HEK293 (cell line): ENCODE measurements at regions not wholly inside any gene's neighbourhood (a gene's known extent, or its start where the extent isn't known, plus 50 kb on each side); places are given as distances from the start of the nearest gene placed in this dataset.

Experiments used
- CTCF ChIA-PET: fragments of 350-600 bp; formaldehyde crosslinking; extraction: SDS; loops from one replicate; lab custom pipeline; 2021; ENCODE audit warnings: antibody characterized with exemption; lab: Yijun Ruan, JAX
- POLR2A ChIA-PET: fragments of 300-600 bp; formaldehyde crosslinking; extraction: SDS; loops from one replicate; lab custom pipeline; 2020; ENCODE audit warnings: antibody characterized with exemption, inconsistent platforms; lab: Yijun Ruan, JAX
- H3K27ac ChIP-seq: fragments of 200-500 bp; sonication (Bioruptor generic); 2 replicates; pipeline ENCODE4 v1.5.1; 2014; ENCODE audit warnings: low read depth, low read length, control low read depth, inconsistent platforms; ENCODE audit errors: extremely low read depth
- H3K36me3 ChIP-seq, 2 experiments: fragments of 200-500 bp in 1 of 2; sonication (Bioruptor generic) in 1 of 2; 1 replicate in 1 of 2; 2 replicates in 1 of 2; pipeline ENCODE4 v1.5.1; 2014 to 2017; ENCODE audit warnings: inconsistent platforms in 2 of 2, low read length in 2 of 2; ENCODE audit not compliant: control insufficient read depth in 2 of 2, insufficient read depth in 1 of 2
- H3K4me1 ChIP-seq: fragments of 200-500 bp; sonication (Bioruptor generic); 2 replicates; pipeline ENCODE4 v1.5.1; 2014; ENCODE audit warnings: mild to moderate bottlenecking, low read length, inconsistent platforms; ENCODE audit not compliant: control insufficient read depth, insufficient read depth
- H3K4me3 ChIP-seq: 2 replicates; pipeline ENCODE4 v1.5.1; 2011; ENCODE audit warnings: low read depth, mild to moderate bottlenecking, control low read depth, low read length, moderate library complexity
- H3K9me3 ChIP-seq: fragments of 200-500 bp; sonication (Bioruptor generic); 2 replicates; pipeline ENCODE4 v1.5.1; 2014; ENCODE audit warnings: low read depth, low read length, inconsistent platforms; ENCODE audit not compliant: control insufficient read depth, insufficient read depth
- BCL11B ChIP-seq: fragments of 450-650 bp; formaldehyde crosslinking; IDR thresholded peaks from 2 replicates; pipeline ENCODE4 v1.5.1; 2016; ENCODE audit warnings: low read depth, missing biosample characterization, missing genetic modification characterization
- GLI2 ChIP-seq: fragments of 450-650 bp; formaldehyde crosslinking; IDR thresholded peaks from 2 replicates; pipeline ENCODE4; 2017; ENCODE audit warnings: missing biosample characterization, missing genetic modification characterization, low read depth, borderline replicate concordance
- HOXA7 ChIP-seq: sonication (generic); formaldehyde crosslinking; IDR thresholded peaks from 2 replicates; pipeline ENCODE4 v1.8.1; 2022; ENCODE audit warnings: missing genetic modification reagents, borderline replicate concordance
- REPIN1 ChIP-seq: fragments of 450-650 bp; formaldehyde crosslinking; IDR thresholded peaks from 2 replicates; pipeline ENCODE4 v1.5.1; 2017; ENCODE audit warnings: missing biosample characterization, missing genetic modification characterization, low read depth
- SETDB1 ChIP-seq: IDR thresholded peaks from one replicate; pipeline ENCODE4 v1.6.1; 2017; ENCODE audit warnings: mild to moderate bottlenecking, low read length, moderate library complexity, mixed read lengths; ENCODE audit not compliant: insufficient read length
- SP2 ChIP-seq: fragments of 450-650 bp; formaldehyde crosslinking; IDR thresholded peaks from 2 replicates; pipeline ENCODE4 v1.5.1; 2016; ENCODE audit warnings: missing biosample characterization, missing genetic modification characterization
- TRIM28 ChIP-seq: IDR thresholded peaks from 2 replicates; pipeline ENCODE4 v1.6.1; 2011; ENCODE audit warnings: low read length, control low read depth, borderline replicate concordance
- ZFP3 ChIP-seq: fragments of 450-650 bp; formaldehyde crosslinking; IDR thresholded peaks from 2 replicates; pipeline ENCODE4 v1.5.1; 2016; ENCODE audit warnings: low read depth, missing biosample characterization, missing genetic modification characterization
- ZNF138 ChIP-seq: fragments of 450-650 bp; formaldehyde crosslinking; IDR thresholded peaks from 2 replicates; pipeline ENCODE4 v1.5.1; 2016; ENCODE audit warnings: missing biosample characterization, missing genetic modification characterization, borderline replicate concordance
- ZNF146 ChIP-seq: fragments of 450-650 bp; formaldehyde crosslinking; IDR thresholded peaks from 2 replicates; pipeline ENCODE4 v1.5.1; 2016; ENCODE audit warnings: missing biosample characterization, missing genetic modification characterization
- ZNF239 ChIP-seq: fragments of 450-650 bp; formaldehyde crosslinking; IDR thresholded peaks from 2 replicates; pipeline ENCODE4 v1.5.1; 2016; ENCODE audit warnings: missing biosample characterization, missing genetic modification characterization
- ZNF514 ChIP-seq: fragments of 450-650 bp; formaldehyde crosslinking; IDR thresholded peaks from 2 replicates; pipeline ENCODE4 v1.5.1; 2016; ENCODE audit warnings: missing biosample characterization, missing genetic modification characterization
- ZNF529 ChIP-seq: fragments of 450-650 bp; formaldehyde crosslinking; IDR thresholded peaks from 2 replicates; pipeline ENCODE4 v1.5.1; 2017; ENCODE audit warnings: missing genetic modification characterization, missing biosample characterization; ENCODE audit not compliant: insufficient replicate concordance
- ZNF530 ChIP-seq: fragments of 450-650 bp; formaldehyde crosslinking; IDR thresholded peaks from 2 replicates; pipeline ENCODE4 v1.5.1; 2016; ENCODE audit warnings: low read depth, missing biosample characterization, missing genetic modification characterization
- ZNF664 ChIP-seq: fragments of 450-650 bp; formaldehyde crosslinking; IDR thresholded peaks from 2 replicates; pipeline ENCODE4 v1.5.1; 2016; ENCODE audit warnings: missing biosample characterization, missing genetic modification characterization
- ZNF747 ChIP-seq: fragments of 450-650 bp; formaldehyde crosslinking; IDR thresholded peaks from 2 replicates; pipeline ENCODE4 v1.5.1; 2016; ENCODE audit warnings: missing biosample characterization, missing genetic modification characterization
- ZNF776 ChIP-seq: fragments of 450-650 bp; formaldehyde crosslinking; IDR thresholded peaks from 2 replicates; pipeline ENCODE4 v1.5.0; 2017; ENCODE audit warnings: missing biosample characterization, missing genetic modification characterization, borderline replicate concordance
- ZSCAN16 ChIP-seq: fragments of 450-650 bp; formaldehyde crosslinking; IDR thresholded peaks from 2 replicates; pipeline ENCODE4 v1.5.1; 2016; ENCODE audit warnings: missing biosample characterization, missing genetic modification characterization
- ZSCAN30 ChIP-seq: fragments of 450-650 bp; IDR thresholded peaks from 2 replicates; pipeline ENCODE4 v1.5.1; 2018; ENCODE audit warnings: missing biosample characterization, mild to moderate bottlenecking, missing genetic modification characterization, moderate library complexity
- TF ChIP-seq, protein P1 (sequence below): fragments of 450-650 bp; formaldehyde crosslinking; IDR thresholded peaks from 2 replicates; pipeline ENCODE4; 2016; ENCODE audit warnings: missing biosample characterization, missing genetic modification characterization
- TF ChIP-seq, protein P2 (sequence below): fragments of 450-650 bp; formaldehyde crosslinking; IDR thresholded peaks from 2 replicates; pipeline ENCODE4 v1.5.1; 2017; ENCODE audit warnings: missing biosample characterization, missing genetic modification characterization
- TF ChIP-seq, protein P3 (sequence below): fragments of 450-650 bp; formaldehyde crosslinking; IDR thresholded peaks from 2 replicates; pipeline ENCODE4 v1.5.1; 2016; ENCODE audit warnings: missing biosample characterization, missing genetic modification characterization, borderline replicate concordance
- TF ChIP-seq, protein P4 (sequence below): fragments of 450-650 bp; formaldehyde crosslinking; IDR thresholded peaks from 2 replicates; pipeline ENCODE4 v1.5.1; 2016; ENCODE audit warnings: missing biosample characterization, missing genetic modification characterization

DNA sequence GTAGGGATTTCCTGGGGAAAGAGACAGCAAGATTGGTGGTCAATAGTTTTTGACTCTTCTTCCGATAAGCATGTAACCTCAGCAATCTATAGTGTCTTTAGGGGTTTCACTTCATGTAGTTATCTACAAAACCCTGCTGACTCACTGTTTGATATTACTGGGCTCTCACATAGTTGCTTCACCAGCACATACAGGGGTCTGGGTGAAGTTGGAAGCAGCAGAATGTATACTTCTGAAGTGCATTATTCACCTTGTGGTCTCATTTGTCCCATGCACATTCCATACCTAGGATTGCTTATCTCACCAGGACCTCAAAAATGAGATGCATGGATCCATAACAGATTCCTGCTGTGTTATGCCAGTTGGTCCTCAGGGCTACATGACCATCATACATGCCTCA, 280.0 kb downstream of the LRIG3 start (continued):
- TF ChIP-seq, protein P1, sequence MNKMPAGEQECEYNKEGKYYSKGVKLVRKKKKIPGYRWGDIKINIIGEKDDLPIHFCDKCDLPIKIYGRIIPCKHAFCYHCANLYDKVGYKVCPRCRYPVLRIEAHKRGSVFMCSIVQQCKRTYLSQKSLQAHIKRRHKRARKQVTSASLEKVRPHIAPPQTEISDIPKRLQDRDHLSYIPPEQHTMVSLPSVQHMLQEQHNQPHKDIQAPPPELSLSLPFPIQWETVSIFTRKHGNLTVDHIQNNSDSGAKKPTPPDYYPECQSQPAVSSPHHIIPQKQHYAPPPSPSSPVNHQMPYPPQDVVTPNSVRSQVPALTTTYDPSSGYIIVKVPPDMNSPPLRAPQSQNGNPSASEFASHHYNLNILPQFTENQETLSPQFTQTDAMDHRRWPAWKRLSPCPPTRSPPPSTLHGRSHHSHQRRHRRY (tag by site-specific recombination): no peak
- TF ChIP-seq ZNF138 (tag by site-specific recombination): no peak
- TF ChIP-seq TRIM28: no peak
- TF ChIP-seq REPIN1 (tag by site-specific recombination): no peak
- no peak for TF ChIP-seq ZSCAN16 (tag by site-specific recombination)
- TF ChIP-seq ZNF514 (tag by site-specific recombination): no peak
- TF ChIP-seq, protein P2, sequence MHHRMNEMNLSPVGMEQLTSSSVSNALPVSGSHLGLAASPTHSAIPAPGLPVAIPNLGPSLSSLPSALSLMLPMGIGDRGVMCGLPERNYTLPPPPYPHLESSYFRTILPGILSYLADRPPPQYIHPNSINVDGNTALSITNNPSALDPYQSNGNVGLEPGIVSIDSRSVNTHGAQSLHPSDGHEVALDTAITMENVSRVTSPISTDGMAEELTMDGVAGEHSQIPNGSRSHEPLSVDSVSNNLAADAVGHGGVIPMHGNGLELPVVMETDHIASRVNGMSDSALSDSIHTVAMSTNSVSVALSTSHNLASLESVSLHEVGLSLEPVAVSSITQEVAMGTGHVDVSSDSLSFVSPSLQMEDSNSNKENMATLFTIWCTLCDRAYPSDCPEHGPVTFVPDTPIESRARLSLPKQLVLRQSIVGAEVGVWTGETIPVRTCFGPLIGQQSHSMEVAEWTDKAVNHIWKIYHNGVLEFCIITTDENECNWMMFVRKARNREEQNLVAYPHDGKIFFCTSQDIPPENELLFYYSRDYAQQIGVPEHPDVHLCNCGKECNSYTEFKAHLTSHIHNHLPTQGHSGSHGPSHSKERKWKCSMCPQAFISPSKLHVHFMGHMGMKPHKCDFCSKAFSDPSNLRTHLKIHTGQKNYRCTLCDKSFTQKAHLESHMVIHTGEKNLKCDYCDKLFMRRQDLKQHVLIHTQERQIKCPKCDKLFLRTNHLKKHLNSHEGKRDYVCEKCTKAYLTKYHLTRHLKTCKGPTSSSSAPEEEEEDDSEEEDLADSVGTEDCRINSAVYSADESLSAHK (tag by site-specific recombination): no peak
- TF ChIP-seq ZNF146 (tag by site-specific recombination): no peak
- TF ChIP-seq ZNF530 (tag by site-specific recombination): no peak
- no peak for TF ChIP-seq ZNF664 (tag by site-specific recombination)

DNA sequence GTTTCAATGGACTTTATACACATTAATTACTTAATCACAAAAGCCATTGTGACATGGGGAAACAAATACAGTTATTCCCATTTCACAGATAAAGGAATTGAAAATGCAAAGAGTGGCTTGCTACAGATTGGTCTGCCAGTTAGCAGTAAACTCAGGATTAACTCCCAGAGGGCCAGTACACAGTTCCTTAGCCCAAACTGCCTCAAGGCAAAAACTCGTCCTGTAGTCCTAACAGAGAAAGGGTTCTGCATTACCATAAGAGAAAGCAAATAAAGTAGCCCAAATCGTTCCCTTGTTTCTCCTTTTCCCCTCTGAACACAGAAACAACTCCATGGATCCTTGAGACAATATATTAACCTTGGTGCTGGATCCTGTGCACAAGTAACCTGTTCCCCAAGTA, 274.4 kb downstream of the LRIG3 start:
- ChIA-PET POLR2A (no interaction called here), CTCF (interaction anchor here (0.8 kb wide), 1 partner anchor 12 kb away, joined by 3 read pairs; no protein-coding TSS in a partner anchor)
- Histone ChIP-seq H3K27ac (no peak overlapping the region), H3K9me3 (no peaks in the 10 kb centered on the region), H3K4me1 (no peaks in the 10 kb centered on the region; the same call in 1 of the 2 replicates), H3K36me3 (no peaks in the 10 kb centered on the region), H3K4me3 (no peak overlapping the region)
- TF ChIP-seq HOXA7 (CRISPR knock-in tag) (no peak), GLI2 (tag by site-specific recombination) (no peak), ZNF529 (tag by site-specific recombination) (no peak)
- TF ChIP-seq, protein P1 (tag by site-specific recombination): no peak
- TF ChIP-seq, all 188 proteins: peak for 0

DNA sequence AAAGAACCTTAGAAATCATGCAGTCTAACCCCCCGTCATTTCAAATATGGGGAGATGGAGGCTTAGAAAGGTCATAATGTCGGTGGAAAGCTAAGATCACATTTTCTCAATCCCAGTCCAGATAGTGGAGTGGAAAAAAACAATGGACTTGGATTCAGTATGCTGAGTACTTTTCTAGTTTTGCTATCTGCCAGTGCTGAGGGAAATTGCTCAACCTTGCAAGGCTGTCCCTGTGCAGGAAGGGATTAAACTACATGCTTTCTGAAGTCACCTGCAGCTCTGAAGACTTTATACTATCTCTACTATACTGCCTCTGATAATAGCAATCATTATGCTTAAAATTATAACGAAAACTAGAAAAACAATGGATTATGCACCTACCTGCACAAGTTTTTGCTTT, 272.8 kb downstream of the LRIG3 start:
- H3K27ac ChIP-seq: no peak overlapping the region
- ChIA-PET POLR2A (no interaction called here), CTCF (interaction anchor here (0.6 kb wide), 1 partner anchor 698 kb away, joined by 3 read pairs; no protein-coding TSS in a partner anchor)
- H3K4me1 ChIP-seq: no peaks in the 10 kb centered on the region; the same call in 1 of the 2 replicates
- H3K36me3 ChIP-seq: no peaks in the 10 kb centered on the region
- H3K9me3 ChIP-seq: no peaks in the 10 kb centered on the region
- no peak overlapping the region for H3K4me3 ChIP-seq
- TF ChIP-seq ZSCAN30 (tag by site-specific recombination): no peak
- TF ChIP-seq, protein P3, sequence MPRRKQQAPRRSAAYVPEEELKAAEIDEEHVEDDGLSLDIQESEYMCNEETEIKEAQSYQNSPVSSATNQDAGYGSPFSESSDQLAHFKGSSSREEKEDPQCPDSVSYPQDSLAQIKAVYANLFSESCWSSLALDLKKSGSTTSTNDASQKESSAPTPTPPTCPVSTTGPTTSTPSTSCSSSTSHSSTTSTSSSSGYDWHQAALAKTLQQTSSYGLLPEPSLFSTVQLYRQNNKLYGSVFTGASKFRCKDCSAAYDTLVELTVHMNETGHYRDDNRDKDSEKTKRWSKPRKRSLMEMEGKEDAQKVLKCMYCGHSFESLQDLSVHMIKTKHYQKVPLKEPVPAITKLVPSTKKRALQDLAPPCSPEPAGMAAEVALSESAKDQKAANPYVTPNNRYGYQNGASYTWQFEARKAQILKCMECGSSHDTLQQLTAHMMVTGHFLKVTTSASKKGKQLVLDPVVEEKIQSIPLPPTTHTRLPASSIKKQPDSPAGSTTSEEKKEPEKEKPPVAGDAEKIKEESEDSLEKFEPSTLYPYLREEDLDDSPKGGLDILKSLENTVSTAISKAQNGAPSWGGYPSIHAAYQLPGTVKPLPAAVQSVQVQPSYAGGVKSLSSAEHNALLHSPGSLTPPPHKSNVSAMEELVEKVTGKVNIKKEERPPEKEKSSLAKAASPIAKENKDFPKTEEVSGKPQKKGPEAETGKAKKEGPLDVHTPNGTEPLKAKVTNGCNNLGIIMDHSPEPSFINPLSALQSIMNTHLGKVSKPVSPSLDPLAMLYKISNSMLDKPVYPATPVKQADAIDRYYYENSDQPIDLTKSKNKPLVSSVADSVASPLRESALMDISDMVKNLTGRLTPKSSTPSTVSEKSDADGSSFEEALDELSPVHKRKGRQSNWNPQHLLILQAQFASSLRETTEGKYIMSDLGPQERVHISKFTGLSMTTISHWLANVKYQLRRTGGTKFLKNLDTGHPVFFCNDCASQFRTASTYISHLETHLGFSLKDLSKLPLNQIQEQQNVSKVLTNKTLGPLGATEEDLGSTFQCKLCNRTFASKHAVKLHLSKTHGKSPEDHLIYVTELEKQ (tag by site-specific recombination): no peak
- no peak for TF ChIP-seq BCL11B (tag by site-specific recombination)
- no peak for TF ChIP-seq SP2
- TF ChIP-seq SETDB1: no peak
- TF ChIP-seq ZFP3: no peak
- TF ChIP-seq, protein P4, sequence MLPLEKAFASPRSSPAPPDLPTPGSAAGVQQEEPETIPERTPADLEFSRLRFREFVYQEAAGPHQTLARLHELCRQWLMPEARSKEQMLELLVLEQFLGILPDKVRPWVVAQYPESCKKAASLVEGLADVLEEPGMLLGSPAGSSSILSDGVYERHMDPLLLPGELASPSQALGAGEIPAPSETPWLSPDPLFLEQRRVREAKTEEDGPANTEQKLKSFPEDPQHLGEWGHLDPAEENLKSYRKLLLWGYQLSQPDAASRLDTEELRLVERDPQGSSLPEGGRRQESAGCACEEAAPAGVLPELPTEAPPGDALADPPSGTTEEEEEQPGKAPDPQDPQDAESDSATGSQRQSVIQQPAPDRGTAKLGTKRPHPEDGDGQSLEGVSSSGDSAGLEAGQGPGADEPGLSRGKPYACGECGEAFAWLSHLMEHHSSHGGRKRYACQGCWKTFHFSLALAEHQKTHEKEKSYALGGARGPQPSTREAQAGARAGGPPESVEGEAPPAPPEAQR: no peak
- no peak for TF ChIP-seq ZNF776 (tag by site-specific recombination)
- TF ChIP-seq ZNF747 (tag by site-specific recombination): no peak
- TF ChIP-seq ZNF239 (tag by site-specific recombination): no peak
